MM.1S (cell line): ENCODE measurements at regions not wholly inside any gene's neighbourhood (a gene's known extent, or its start where the extent isn't known, plus 50 kb on each side); places are given as distances from the start of the nearest gene placed in this dataset.

ENCODE experiments used
- CTCF ChIP-seq: fragments of 300-600 bp; sonication (generic); IDR thresholded peaks from 2 replicates; pipeline ENCODE4 v1.5.1; 2016; ENCODE audit warnings: antibody characterized with exemption, low read length, mixed read lengths
- EZH2 ChIP-seq: fragments of 300-600 bp; sonication (generic); optimal IDR thresholded peaks from 2 replicates; pipeline ENCODE3; 2017; ENCODE audit warnings: low read depth, mild to moderate bottlenecking, antibody characterized with exemption, low read length, mixed read lengths

GRCh38 chr1:90394247-90394646, 322.9 kb downstream of the BARHL2 start:
- TF ChIP-seq CTCF (no peak), EZH2 (no peak)
